Medulla oblongata (tissue), 1 donor: ENCODE measurements at regions not wholly inside any gene's neighbourhood (a gene's known extent, or its start where the extent isn't known, plus 50 kb on each side); places are given as distances from the start of the nearest gene placed in this dataset.

Experiments
- DNase-seq: peaks from one replicate; pipeline ENCODE4 v3.0.0-alpha.2; 2015; ENCODE audit errors: extremely low spot score

GRCh38 chr10:65847436-65848230, 1078.2 kb upstream of the LRRTM3 start:
- DNase-seq: no peak

GRCh38 chr10:65858841-65859240, 1067.0 kb upstream of the LRRTM3 start:
- no peak for DNase-seq

GRCh38 chr10:65861249-65861648, 1064.6 kb upstream of the LRRTM3 start:
- no peak for DNase-seq
